NCI-H2107 treated with DMSO at 0.1 percent for 48 hours (cell line): ENCODE measurements at regions not wholly inside any gene's neighbourhood (a gene's known extent, or its start where the extent isn't known, plus 50 kb on each side); places are given as distances from the start of the nearest gene placed in this dataset.

Experiments used
- DNase-seq: peaks from one replicate; lab custom pipeline; 2025; ENCODE audit not compliant: unreplicated experiment; lab: John Stamatoyannopoulos, UW

- no peak for DNase-seq
Measured at GRCh38 chr3:159123877-159124276, 322.0 kb downstream of the MFSD1 start.

- no peak for DNase-seq
Measured at GRCh38 chr3:159126261-159127020, 324.6 kb downstream of the MFSD1 start.

GRCh38 chr3:159127021-159127392 lies 325.2 kb downstream of the MFSD1 start:
- DNase-seq: no peak

DNA sequence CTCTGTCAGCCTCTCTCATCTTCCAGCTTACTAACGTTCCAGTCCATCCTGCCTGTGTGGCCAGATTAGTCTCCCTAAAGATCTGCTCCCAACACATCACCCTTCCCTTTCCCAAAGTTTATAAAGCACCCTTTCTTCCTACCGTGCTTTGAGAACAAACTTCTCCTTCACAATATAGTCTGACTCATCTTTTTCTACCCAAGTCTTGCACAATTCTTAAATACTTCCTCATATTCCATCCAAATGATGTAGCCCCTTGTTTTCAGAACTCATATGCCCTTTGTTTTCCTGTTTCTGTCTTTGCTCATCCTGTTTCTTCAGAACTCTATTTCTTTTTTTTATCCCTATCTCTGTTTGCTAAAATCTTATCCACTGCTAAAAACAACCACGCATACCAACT lies 326.8 kb downstream of the MFSD1 start:
- DNase-seq: no peak

- no peak for DNase-seq
Measured at GRCh38 chr3:159130108-159130507, 328.3 kb downstream of the MFSD1 start.

- DNase-seq: no peak
Measured at GRCh38 chr3:159131376-159131775, 329.5 kb downstream of the MFSD1 start.

- no peak for DNase-seq
Measured at GRCh38 chr3:159137949-159138348, 336.1 kb downstream of the MFSD1 start.

GRCh38 chr3:159139326-159139725 lies 337.5 kb downstream of the MFSD1 start:
- no peak for DNase-seq

DNA sequence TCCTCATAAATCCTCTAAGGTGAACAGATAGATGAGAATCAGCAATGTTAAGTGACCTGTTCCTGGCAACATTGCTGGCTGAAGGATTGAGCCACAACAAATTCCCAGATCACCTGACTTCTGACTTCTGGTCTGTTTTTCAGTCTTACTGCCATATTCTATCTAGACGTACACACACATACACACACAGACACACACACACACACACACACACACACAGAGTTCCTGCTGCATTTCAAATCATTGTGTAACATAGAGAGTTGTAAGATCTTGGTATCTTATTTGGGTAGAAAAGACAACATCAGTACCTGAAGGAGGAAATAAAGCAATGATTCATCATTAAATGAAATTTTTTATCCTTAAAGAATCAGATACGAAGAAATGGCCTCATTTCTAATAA lies 342.6 kb downstream of the MFSD1 start:
- DNase-seq: no peak

GRCh38 chr3:159144891-159145290 lies 343.0 kb downstream of the MFSD1 start:
- no peak for DNase-seq

- DNase-seq: no peak
Measured at GRCh38 chr3:159146392-159146791, 344.5 kb downstream of the MFSD1 start.

DNA sequence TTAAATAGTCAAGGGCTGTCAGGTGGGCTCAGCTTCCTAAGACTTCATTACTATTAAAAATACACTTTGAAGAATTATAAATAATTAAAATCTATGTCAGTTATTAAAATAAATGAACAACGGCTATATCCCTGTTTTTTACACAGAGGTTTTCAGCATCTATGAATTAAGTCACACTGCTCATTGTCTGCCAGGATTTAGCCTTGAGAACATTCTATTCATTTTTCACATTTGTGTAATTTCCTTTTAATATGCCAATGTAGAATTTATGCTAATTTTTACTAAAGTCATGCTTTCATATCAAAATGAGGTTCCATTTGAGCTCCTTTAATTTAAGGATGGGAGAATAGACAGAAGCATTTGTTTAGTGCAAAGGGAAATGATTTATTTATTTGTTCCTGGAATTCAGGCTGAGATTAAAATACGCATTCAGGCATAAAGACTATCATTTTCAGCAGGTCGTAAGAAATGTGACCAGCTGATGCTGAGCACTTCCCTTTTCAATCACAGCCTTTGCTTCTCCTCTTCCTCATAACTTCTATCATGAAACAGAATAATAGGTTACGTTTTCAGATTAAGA lies 345.1 kb downstream of the MFSD1 start:
- DNase-seq: no peak

DNA sequence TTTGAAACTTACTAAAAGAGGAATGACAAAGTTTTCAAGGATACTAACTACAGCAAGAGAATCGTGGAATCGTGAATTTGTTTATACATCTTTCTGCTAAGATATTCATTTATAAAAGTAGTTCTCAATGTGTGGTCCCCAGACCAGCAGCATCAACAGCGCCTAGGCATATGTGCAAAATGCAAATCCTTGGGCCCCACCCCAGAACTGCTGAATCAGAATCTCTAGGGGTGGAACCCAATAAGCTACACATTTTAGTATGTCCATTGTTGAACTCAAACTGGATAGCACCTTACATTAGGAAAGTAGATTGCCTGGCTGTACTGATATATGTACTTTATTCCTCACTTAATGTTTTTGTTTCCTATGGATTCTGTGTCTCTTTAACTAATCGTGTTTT lies 346.0 kb downstream of the MFSD1 start:
- no peak for DNase-seq

DNA sequence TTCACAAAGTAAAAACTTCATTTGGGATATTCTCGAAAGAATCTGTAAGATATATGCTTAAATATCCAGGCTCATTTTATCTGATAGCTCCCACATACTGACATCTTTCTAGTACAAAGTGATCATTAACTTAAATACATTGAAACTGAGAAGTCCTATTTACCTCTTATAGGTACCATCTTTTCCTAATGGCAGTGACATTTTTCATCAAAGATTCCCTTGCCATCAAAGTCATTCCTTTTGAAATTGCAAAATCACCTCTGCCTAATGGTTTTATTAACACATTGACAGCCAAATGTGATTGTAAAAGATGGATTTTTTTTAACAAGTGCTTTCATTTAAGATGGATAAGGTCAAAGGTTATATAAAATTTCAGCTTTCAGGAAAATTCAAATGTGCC lies 346.6 kb downstream of the MFSD1 start:
- no peak for DNase-seq

- no peak for DNase-seq
Measured at GRCh38 chr3:159149131-159149530, 347.3 kb downstream of the MFSD1 start.

- DNase-seq: no peak
Measured at GRCh38 chr3:159149633-159150032, 347.8 kb downstream of the MFSD1 start.

GRCh38 chr3:159150180-159150579 lies 348.3 kb downstream of the MFSD1 start:
- no peak for DNase-seq

DNA sequence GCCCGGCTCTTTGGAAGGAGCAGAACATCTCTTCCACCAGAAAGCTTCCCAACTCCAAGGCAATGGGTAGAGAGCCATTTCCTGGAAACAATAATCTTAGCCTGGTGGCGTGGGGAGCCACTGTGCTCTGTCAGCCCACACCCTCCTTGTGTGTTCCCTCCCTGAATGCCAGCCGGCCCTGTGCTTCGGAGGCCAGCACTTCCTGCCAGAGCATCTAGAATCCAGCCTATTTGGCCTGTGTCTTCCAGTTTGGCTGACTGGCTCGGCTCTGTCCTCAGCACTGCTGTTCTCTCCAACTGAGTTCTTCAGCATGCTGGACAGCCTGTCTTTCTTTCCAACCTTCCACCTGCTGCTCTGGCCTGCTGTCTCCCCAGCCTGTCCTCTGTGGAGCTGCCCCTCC lies 349.3 kb downstream of the MFSD1 start:
- DNase-seq: no peak

GRCh38 chr3:159157275-159157674 lies 355.4 kb downstream of the MFSD1 start:
- DNase-seq: no peak

DNA sequence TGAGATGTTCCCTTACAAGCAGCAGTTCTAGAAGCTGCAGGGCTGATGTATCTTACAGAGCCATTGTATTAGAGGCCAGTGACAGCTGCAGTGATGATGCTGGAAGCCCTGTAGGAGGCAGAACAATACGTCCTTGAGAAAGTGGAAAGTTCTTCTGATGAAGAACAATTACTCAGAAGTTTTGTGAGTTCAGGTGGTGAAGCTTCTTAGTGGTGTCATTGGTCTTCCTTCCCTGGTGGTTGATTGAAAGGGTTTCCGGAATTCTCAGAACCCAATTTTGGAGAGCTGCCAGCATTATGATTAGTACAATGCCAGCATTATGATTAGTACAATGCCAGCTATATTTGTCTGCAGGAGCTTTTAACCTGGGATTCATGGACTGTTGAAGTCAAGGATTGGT lies 356.4 kb downstream of the MFSD1 start:
- DNase-seq: no peak

- no peak for DNase-seq
Measured at GRCh38 chr3:159158801-159159200, 356.9 kb downstream of the MFSD1 start.

- no peak for DNase-seq
Measured at GRCh38 chr3:159159546-159159945, 357.7 kb downstream of the MFSD1 start.

- no peak for DNase-seq
Measured at GRCh38 chr3:159163656-159164055, 361.8 kb downstream of the MFSD1 start.
